ENCODE measurements at regions not wholly inside any gene's neighbourhood (a gene's known extent, or its start where the extent isn't known, plus 50 kb on each side); places are given as distances from the start of the nearest gene placed in this dataset.
A peak's percentile ranks its signal among the peaks of the same experiment; 100 is the strongest.

DNA sequence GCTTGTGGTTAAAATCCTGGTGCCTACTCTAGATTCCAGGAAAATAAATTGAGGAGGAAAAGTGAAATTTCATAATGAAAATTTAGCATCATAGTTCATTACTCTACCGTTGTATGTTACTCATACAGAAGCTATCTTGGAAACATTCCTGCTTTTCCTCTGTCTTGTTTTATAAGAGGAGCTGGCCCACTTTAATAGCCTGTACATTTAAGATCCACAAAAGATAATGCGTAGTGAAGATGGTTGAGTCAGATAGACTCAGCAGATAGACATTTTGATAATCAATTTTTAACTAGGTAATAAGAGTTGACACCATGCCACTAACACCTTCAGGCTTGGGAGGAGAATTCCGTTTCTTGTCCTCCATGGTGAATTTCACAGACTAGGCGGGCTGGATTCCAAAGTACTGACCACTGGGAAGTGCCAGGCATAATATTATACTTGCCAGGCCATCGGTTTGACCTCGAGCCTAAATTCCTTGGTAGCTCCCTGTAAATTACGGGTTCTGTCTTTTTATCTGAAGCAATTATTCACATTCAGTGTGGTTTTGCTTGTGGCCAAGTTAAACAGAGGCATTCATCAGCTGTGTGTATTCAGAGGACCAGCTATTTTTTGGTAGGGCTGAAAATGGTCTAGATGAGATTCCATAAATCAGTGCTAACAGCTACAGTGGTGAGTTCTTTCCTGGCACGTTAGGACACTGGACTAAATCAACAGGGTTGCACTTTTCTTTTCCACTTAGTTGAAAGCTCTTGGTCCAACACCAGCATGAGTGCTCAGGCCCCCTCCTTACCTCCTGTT, 111.9 kb upstream of the KAZN start:
- Histone ChIP-seq H3K36me3 (ENCODE audit: control insufficient read depth in 2 of 3, insufficient read depth in 3 of 3, low read length in 3 of 3) (no peaks in the 10 kb centered on the region), H3K4me1 (ENCODE audit: control insufficient read depth in 2 of 3, insufficient read depth in 2 of 3, low read depth in 1 of 3, low read length in 3 of 3) (no peaks in the 10 kb centered on the region), H3K27ac (ENCODE audit: low read depth in 2 of 2, low read length in 2 of 2) (no peak overlapping the region), H3K9ac (ENCODE audit: low read length in 3 of 3) (no peak overlapping the region), H3K4me3 (ENCODE audit: low read length in 3 of 3) (no peak overlapping the region), H3K27me3 (ENCODE audit: control insufficient read depth, insufficient read depth, low read length) (no peaks in the 10 kb centered on the region), H3K9me3 (ENCODE audit: control insufficient read depth in 2 of 3, insufficient read depth in 1 of 3, low read length in 3 of 3) (no peaks in the 10 kb centered on the region)
- DNase-seq, result peak in 1 of 5 donors; percentile 63
- FAIRE-seq, result no peak
- no peak for TF ChIP-seq CTCF (IDR thresholded peaks at IDR 0.05; ENCODE audit: borderline replicate concordance, extremely low read depth, insufficient read depth)
- intact Hi-C loops (cut with DNase I), result no loop called here

DNA sequence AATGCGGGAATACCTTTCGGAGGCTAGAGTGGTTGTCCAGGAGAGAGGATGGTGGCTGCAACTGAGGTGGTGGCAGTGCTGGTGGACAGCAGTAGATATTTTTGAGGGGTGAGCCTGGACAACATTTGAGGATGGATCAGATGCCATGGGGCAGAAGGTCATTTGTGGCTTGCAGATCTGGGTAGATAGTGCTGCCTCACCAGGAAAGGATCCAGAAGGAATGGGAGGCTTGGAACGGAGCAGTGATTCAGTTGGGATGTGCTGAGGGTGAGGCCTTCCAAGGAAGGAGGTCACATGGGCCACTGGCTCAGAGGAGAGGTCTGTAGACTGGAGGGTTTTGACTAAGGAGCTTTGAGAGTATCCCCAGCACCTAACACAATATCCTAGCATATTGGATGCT, 110.8 kb upstream of the KAZN start:
- Histone ChIP-seq H3K9me3 (ENCODE audit: control insufficient read depth in 2 of 3, insufficient read depth in 1 of 3, low read length in 3 of 3) (no peaks in the 10 kb centered on the region), H3K27me3 (ENCODE audit: control insufficient read depth, insufficient read depth, low read length) (no peaks in the 10 kb centered on the region), H3K4me3 (ENCODE audit: low read length in 3 of 3) (no peak overlapping the region), H3K27ac (ENCODE audit: low read depth in 2 of 2, low read length in 2 of 2) (no peak overlapping the region), H3K4me1 (ENCODE audit: control insufficient read depth in 2 of 3, insufficient read depth in 2 of 3, low read depth in 1 of 3, low read length in 3 of 3) (no peaks in the 10 kb centered on the region), H3K9ac (ENCODE audit: low read length in 3 of 3) (no peak overlapping the region), H3K36me3 (ENCODE audit: control insufficient read depth in 2 of 3, insufficient read depth in 3 of 3, low read length in 3 of 3) (no peaks in the 10 kb centered on the region)
- TF ChIP-seq CTCF (IDR thresholded peaks at IDR 0.05; ENCODE audit: borderline replicate concordance, extremely low read depth, insufficient read depth), result no peak
- DNase-seq (no peak), FAIRE-seq (no peak)
- intact Hi-C loops (cut with DNase I), result no loop called here

GRCh38 chr1:14494911-14495310, 103.6 kb upstream of the KAZN start:
- H3K4me1 ChIP-seq (ENCODE audit: control insufficient read depth in 2 of 3, insufficient read depth in 2 of 3, low read depth in 1 of 3, low read length in 3 of 3), result no peaks in the 10 kb centered on the region
- no peak overlapping the region for H3K27ac ChIP-seq (ENCODE audit: low read depth in 2 of 2, low read length in 2 of 2)
- H3K4me3 ChIP-seq (ENCODE audit: low read length in 3 of 3), result no peak overlapping the region
- no peak overlapping the region for H3K9ac ChIP-seq (ENCODE audit: low read length in 3 of 3)
- intact Hi-C loops (cut with DNase I), result no loop called here
- H3K36me3 ChIP-seq (ENCODE audit: control insufficient read depth in 2 of 3, insufficient read depth in 3 of 3, low read length in 3 of 3), result no peaks in the 10 kb centered on the region
- FAIRE-seq (no peak), DNase-seq (peak in 2 of 5 donors; percentile 41 to 48)
- TF ChIP-seq CTCF (IDR thresholded peaks at IDR 0.05; ENCODE audit: borderline replicate concordance, extremely low read depth, insufficient read depth), result no peak
- H3K27me3 ChIP-seq (ENCODE audit: control insufficient read depth, insufficient read depth, low read length), result no peaks in the 10 kb centered on the region
- H3K9me3 ChIP-seq (ENCODE audit: control insufficient read depth in 2 of 3, insufficient read depth in 1 of 3, low read length in 3 of 3), result no peaks in the 10 kb centered on the region
